SK-N-SH treated with all-trans-retinoic acid at 6 μM for 48 hours (cell line): ENCODE measurements at regions not wholly inside any gene's neighbourhood (a gene's known extent, or its start where the extent isn't known, plus 50 kb on each side); places are given as distances from the start of the nearest gene placed in this dataset.

Experiments
- ARNTL ChIP-seq: fragments of 450-650 bp; formaldehyde crosslinking; IDR thresholded peaks from 2 replicates; pipeline ENCODE4 v1.5.0; 2020; ENCODE audit warnings: low read depth, mild to moderate bottlenecking, moderate library complexity, borderline replicate concordance
- BACH2 ChIP-seq: fragments of 250-450 bp; sonication (Bioruptor Pico); IDR thresholded peaks from 2 replicates; pipeline ENCODE4 v1.9.0; 2021; ENCODE audit warnings: mild to moderate bottlenecking, borderline replicate concordance
- ESRRG ChIP-seq: fragments of 250-450 bp; sonication (Bioruptor Pico); IDR thresholded peaks from 2 replicates; pipeline ENCODE4 v1.6.1; 2021; ENCODE audit warnings: mild to moderate bottlenecking
- PATZ1 ChIP-seq: fragments of 250-450 bp; sonication (Bioruptor Pico); IDR thresholded peaks from 2 replicates; pipeline ENCODE4 v1.8.0; 2020; ENCODE audit warnings: mild to moderate bottlenecking, moderate library complexity, borderline replicate concordance
- PPARA ChIP-seq: fragments of 250-450 bp; sonication (Bioruptor Pico); IDR thresholded peaks from 2 replicates; pipeline ENCODE4 v1.5.0; 2020; ENCODE audit warnings: mild to moderate bottlenecking, borderline replicate concordance
- ZFP3 ChIP-seq: fragments of 250-450 bp; sonication (Bioruptor Pico); IDR thresholded peaks from 2 replicates; pipeline ENCODE4 v1.5.0; 2020; ENCODE audit warnings: mild to moderate bottlenecking, moderate library complexity
- ZFP30 ChIP-seq: fragments of 450-650 bp; formaldehyde crosslinking; IDR thresholded peaks from 2 replicates; pipeline ENCODE4 v1.5.0; 2022; ENCODE audit warnings: mild to moderate bottlenecking, moderate library complexity
- ZNF70 ChIP-seq: fragments of 450-650 bp; formaldehyde crosslinking; IDR thresholded peaks from 2 replicates; pipeline ENCODE4 v1.5.0; 2020; ENCODE audit warnings: mild to moderate bottlenecking, moderate library complexity
- TF ChIP-seq, protein P1 (sequence below): fragments of 250-450 bp; sonication (Bioruptor Pico); IDR thresholded peaks from 2 replicates; pipeline ENCODE4 v1.5.1; 2021; ENCODE audit warnings: mild to moderate bottlenecking, moderate library complexity
- TF ChIP-seq, protein P2 (sequence below): fragments of 250-450 bp; sonication (Bioruptor Pico); IDR thresholded peaks from 2 replicates; pipeline ENCODE4 v1.5.0; 2020; ENCODE audit warnings: mild to moderate bottlenecking, moderate library complexity

DNA sequence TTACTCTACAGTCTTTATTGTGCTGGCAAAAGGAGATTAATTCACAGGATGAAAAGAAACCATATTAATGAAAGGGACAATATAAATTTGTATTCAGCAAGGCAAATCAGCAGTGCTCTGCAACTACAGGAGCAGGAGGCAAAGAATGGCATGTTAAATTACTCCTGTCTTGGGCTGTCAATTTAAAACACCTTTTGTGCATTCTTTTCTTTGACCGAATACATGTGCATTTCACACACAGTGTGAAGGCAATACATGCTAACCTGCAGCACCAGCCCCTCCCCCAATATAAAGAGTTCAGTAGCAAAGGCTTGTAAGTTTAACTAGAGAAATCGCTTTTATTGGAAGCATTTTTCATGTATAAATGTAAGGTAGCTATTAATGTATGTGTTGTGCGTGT lies 275.2 kb upstream of the TOPAZ1 start:
- no peak for TF ChIP-seq ARNTL (CRISPR knock-in tag)
- TF ChIP-seq ESRRG (CRISPR knock-in tag), result no peak
- no peak for TF ChIP-seq BACH2 (CRISPR knock-in tag)
- no peak for TF ChIP-seq PPARA (CRISPR knock-in tag)
- no peak for TF ChIP-seq ZNF70 (CRISPR knock-in tag)
- no peak for TF ChIP-seq ZFP3 (CRISPR knock-in tag)
- TF ChIP-seq PATZ1 (CRISPR knock-in tag), result no peak
- TF ChIP-seq, protein P1, sequence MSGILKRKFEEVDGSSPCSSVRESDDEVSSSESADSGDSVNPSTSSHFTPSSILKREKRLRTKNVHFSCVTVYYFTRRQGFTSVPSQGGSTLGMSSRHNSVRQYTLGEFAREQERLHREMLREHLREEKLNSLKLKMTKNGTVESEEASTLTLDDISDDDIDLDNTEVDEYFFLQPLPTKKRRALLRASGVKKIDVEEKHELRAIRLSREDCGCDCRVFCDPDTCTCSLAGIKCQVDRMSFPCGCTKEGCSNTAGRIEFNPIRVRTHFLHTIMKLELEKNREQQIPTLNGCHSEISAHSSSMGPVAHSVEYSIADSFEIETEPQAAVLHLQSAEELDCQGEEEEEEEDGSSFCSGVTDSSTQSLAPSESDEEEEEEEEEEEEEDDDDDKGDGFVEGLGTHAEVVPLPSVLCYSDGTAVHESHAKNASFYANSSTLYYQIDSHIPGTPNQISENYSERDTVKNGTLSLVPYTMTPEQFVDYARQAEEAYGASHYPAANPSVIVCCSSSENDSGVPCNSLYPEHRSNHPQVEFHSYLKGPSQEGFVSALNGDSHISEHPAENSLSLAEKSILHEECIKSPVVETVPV (CRISPR knock-in tag), result no peak
- TF ChIP-seq, protein P2, sequence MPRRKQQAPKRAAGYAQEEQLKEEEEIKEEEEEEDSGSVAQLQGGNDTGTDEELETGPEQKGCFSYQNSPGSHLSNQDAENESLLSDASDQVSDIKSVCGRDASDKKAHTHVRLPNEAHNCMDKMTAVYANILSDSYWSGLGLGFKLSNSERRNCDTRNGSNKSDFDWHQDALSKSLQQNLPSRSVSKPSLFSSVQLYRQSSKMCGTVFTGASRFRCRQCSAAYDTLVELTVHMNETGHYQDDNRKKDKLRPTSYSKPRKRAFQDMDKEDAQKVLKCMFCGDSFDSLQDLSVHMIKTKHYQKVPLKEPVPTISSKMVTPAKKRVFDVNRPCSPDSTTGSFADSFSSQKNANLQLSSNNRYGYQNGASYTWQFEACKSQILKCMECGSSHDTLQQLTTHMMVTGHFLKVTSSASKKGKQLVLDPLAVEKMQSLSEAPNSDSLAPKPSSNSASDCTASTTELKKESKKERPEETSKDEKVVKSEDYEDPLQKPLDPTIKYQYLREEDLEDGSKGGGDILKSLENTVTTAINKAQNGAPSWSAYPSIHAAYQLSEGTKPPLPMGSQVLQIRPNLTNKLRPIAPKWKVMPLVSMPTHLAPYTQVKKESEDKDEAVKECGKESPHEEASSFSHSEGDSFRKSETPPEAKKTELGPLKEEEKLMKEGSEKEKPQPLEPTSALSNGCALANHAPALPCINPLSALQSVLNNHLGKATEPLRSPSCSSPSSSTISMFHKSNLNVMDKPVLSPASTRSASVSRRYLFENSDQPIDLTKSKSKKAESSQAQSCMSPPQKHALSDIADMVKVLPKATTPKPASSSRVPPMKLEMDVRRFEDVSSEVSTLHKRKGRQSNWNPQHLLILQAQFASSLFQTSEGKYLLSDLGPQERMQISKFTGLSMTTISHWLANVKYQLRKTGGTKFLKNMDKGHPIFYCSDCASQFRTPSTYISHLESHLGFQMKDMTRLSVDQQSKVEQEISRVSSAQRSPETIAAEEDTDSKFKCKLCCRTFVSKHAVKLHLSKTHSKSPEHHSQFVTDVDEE (CRISPR knock-in tag), result no peak
- TF ChIP-seq ZFP30 (CRISPR knock-in tag), result no peak
